HepG2 (cell line): ENCODE measurements at regions not wholly inside any gene's neighbourhood (a gene's known extent, or its start where the extent isn't known, plus 50 kb on each side); places are given as distances from the start of the nearest gene placed in this dataset.

ENCODE experiments used
- ATAC-seq: fragments of 200-7000 bp; cut with Tn5 transposase; 3 replicates; pipeline ENCODE4 v1.9.1; 2020; ENCODE audit warnings: mild to moderate bottlenecking, moderate library complexity
- BruUV-seq: library from RNA; stranded (reverse); fragments of 400-500 nt; replicated peaks from 2 replicates; lab custom pipeline; 2021; lab: Mats Ljungman, UMichigan
- CTCF ChIA-PET: fragments of 300-600 bp; formaldehyde crosslinking; extraction: SDS; loops from one replicate; lab custom pipeline; 2021; ENCODE audit warnings: low total read pairs, inconsistent platforms, low intra/inter-chr PET ratio; lab: Yijun Ruan, JAX
- POLR2A ChIA-PET: fragments of 350-600 bp; sonication (Branson Sonifier 250); formaldehyde crosslinking; loops from one replicate; lab custom pipeline; 2020; ENCODE audit warnings: antibody characterized with exemption, inconsistent platforms; lab: Yijun Ruan, JAX
- DNase-seq: peaks from one replicate; pipeline ENCODE4 v3.0.0-alpha.2; 2015; ENCODE audit warnings: low spot score
- FAIRE-seq: peaks from 3 replicates; lab custom pipeline; 2011; peaks lifted over from hg19 to GRCh38; lab: Jason Lieb, UNC
- H2AFZ ChIP-seq: one replicate; pipeline ENCODE4 v1.6.1; 2011; ENCODE audit warnings: low read length, inconsistent platforms
- H3K27ac ChIP-seq: fragments of 300-600 bp; 3 replicates; pipeline ENCODE4 v1.8.0; 2011; ENCODE audit warnings: mixed run types, mild to moderate bottlenecking, mixed read lengths, low read length, inconsistent platforms; ENCODE audit not compliant: insufficient read depth; ENCODE audit errors: extremely low read length
- H3K27me3 ChIP-seq, 2 experiments: fragments of 200-600 bp in 1 of 2; 2 replicates in 1 of 2; 3 replicates in 1 of 2; pipeline versions ENCODE4 v1.6.0 to v1.8.0; 2011; ENCODE audit warnings: low read length in 2 of 2, mild to moderate bottlenecking in 2 of 2, moderate library complexity in 2 of 2, inconsistent platforms in 1 of 2; ENCODE audit not compliant: insufficient read depth in 2 of 2, control insufficient read depth in 1 of 2
- H3K36me3 ChIP-seq, 2 experiments: fragments of 200-600 bp in 1 of 2; replicated peaks in 1 of 2; 2 replicates in 1 of 2; 3 replicates in 1 of 2; pipeline versions ENCODE4 v1.5.1 to v1.8.0; 2011; ENCODE audit warnings: low read length in 2 of 2, inconsistent platforms in 1 of 2; ENCODE audit not compliant: insufficient read depth in 2 of 2, control insufficient read depth in 1 of 2
- H3K4me1 ChIP-seq: 2 replicates; pipeline ENCODE4 v1.5.1; 2012; ENCODE audit warnings: low read length, inconsistent platforms; ENCODE audit not compliant: insufficient read depth
- H3K4me2 ChIP-seq: 2 replicates; pipeline ENCODE4 v1.6.0; 2011; ENCODE audit warnings: low read depth, low read length, inconsistent platforms
- H3K4me3 ChIP-seq, 3 experiments: fragments of 200-600 bp in 1 of 3; sonication (generic), shearing (Covaris generic) in 1 of 3; replicated peaks in 1 of 3; 2 replicates each; pipeline ENCODE4 v1.5.1; 2011 to 2016; ENCODE audit warnings: low read length in 3 of 3, inconsistent platforms in 2 of 3, low read depth in 2 of 3, mild to moderate bottlenecking in 2 of 3, control low read depth in 1 of 3, mixed read lengths in 1 of 3; ENCODE audit not compliant: insufficient read depth in 1 of 3
- H3K79me2 ChIP-seq: one replicate; pipeline ENCODE4 v1.6.1; 2011; ENCODE audit warnings: low read length, inconsistent platforms; ENCODE audit not compliant: insufficient read depth
- H3K9ac ChIP-seq: 2 replicates; pipeline ENCODE4 v1.6.0; 2011; ENCODE audit warnings: mild to moderate bottlenecking, low read depth, low read length, inconsistent platforms; ENCODE audit not compliant: insufficient read depth
- H3K9me3 ChIP-seq: 2 replicates; pipeline ENCODE4 v1.5.1; 2012; ENCODE audit warnings: mild to moderate bottlenecking, low read length
- H4K20me1 ChIP-seq: 2 replicates; pipeline ENCODE4 v1.6.0; 2011; ENCODE audit warnings: inconsistent platforms, mild to moderate bottlenecking, low read length, moderate library complexity; ENCODE audit not compliant: insufficient read depth
- KLF16 ChIP-seq, 2 experiments: sonication (generic) in 1 of 2; formaldehyde crosslinking in 1 of 2; IDR thresholded peaks; 2 replicates each; pipeline versions ENCODE4 v1.6.1 to v1.8.0; 2016 to 2023; ENCODE audit warnings: missing genetic modification reagents in 2 of 2, missing compliant biosample characterization in 1 of 2
- SMARCE1 ChIP-seq: fragments of 450-650 bp; IDR thresholded peaks from 2 replicates; pipeline ENCODE4 v1.6.1; 2017; ENCODE audit warnings: borderline replicate concordance
- STAG1 ChIP-seq: sonication (generic); formaldehyde crosslinking; IDR thresholded peaks from 2 replicates; pipeline ENCODE4 v1.4.0; 2020; ENCODE audit warnings: missing genetic modification reagents
- TFDP1 ChIP-seq: IDR thresholded peaks from 2 replicates; pipeline ENCODE4 v1.6.1; 2016; ENCODE audit warnings: missing compliant biosample characterization, missing genetic modification reagents, borderline replicate concordance
- ZNF543 ChIP-seq: sonication (generic); formaldehyde crosslinking; IDR thresholded peaks from 2 replicates; pipeline ENCODE4 v1.4.0; 2020; ENCODE audit warnings: mild to moderate bottlenecking, missing genetic modification reagents
- ZNF670 ChIP-seq: sonication (generic); formaldehyde crosslinking; IDR thresholded peaks from 2 replicates; pipeline ENCODE4 v1.8.0; 2022; ENCODE audit warnings: mild to moderate bottlenecking, missing genetic modification reagents, borderline replicate concordance
- WGBS: methylation state at CpG from one replicate; pipeline ENCODE4 v1.1.6; 2017; ENCODE audit warnings: low lambda C conversion rate; 5-methylcytosine and 5-hydroxymethylcytosine counted together
- in situ Hi-C: cut with HindIII; loops from 2 replicates; pipeline ENCODE4 v1.10.0; 2017; ENCODE audit warnings: low pct_unique_long_range_greater_than_20kb; ENCODE audit not compliant: extremely low pct_ligation_motif_present
- intact Hi-C: fragments of 100-400 bp; cut with micrococcal nuclease; formaldehyde crosslinking; loops from one replicate; pipeline ENCODE4 v1.10.0; 2022; ENCODE audit not compliant: unreplicated experiment
- TF ChIP-seq, protein P1 (sequence below), 2 experiments: sonication (generic) in 1 of 2; formaldehyde crosslinking in 1 of 2; IDR thresholded peaks; 2 replicates each; pipeline versions ENCODE4 v1.4.0 to v1.6.1; 2018 to 2020; ENCODE audit warnings: missing genetic modification reagents in 2 of 2, borderline replicate concordance in 1 of 2, low read depth in 1 of 2, mild to moderate bottlenecking in 1 of 2, missing biosample characterization in 1 of 2
- TF ChIP-seq, protein P2 (sequence below): sonication (generic); formaldehyde crosslinking; IDR thresholded peaks from 2 replicates; pipeline ENCODE4 v1.5.0; 2020; ENCODE audit warnings: mild to moderate bottlenecking, missing genetic modification reagents, moderate library complexity
- TF ChIP-seq, protein P3 (sequence below): sonication (generic); formaldehyde crosslinking; IDR thresholded peaks from 2 replicates; pipeline ENCODE4 v1.5.1; 2020; ENCODE audit warnings: mild to moderate bottlenecking, missing genetic modification reagents

DNA sequence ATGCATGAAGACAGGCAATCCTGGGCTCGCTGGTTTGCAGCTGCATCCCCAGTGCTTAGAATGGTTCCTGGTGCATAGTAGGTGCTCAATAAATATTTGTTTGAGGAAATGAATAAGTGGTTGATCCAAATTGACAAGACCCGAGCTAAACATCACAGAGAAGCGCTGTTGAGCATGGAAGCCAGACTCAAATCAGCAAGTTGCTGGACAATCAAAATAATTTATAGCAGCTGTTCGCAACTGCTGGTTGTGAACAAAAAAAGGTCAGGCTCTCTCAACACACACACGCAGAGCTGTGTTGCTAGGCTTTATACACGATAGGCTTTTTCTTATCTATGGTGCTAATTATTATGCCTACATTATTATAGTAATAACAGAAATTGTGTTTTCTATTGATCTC is 190.2 kb downstream of the TBX5 start (continued):
- TF ChIP-seq TFDP1, result no peak
- TF ChIP-seq, protein P1, sequence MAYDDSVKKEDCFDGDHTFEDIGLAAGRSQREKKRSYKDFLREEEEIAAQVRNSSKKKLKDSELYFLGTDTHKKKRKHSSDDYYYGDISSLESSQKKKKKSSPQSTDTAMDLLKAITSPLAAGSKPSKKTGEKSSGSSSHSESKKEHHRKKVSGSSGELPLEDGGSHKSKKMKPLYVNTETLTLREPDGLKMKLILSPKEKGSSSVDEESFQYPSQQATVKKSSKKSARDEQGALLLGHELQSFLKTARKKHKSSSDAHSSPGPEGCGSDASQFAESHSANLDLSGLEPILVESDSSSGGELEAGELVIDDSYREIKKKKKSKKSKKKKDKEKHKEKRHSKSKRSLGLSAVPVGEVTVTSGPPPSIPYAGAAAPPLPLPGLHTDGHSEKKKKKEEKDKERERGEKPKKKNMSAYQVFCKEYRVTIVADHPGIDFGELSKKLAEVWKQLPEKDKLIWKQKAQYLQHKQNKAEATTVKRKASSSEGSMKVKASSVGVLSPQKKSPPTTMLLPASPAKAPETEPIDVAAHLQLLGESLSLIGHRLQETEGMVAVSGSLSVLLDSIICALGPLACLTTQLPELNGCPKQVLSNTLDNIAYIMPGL (CRISPR knock-in tag; IDR thresholded peaks at IDR 0.05; ENCODE audit: borderline replicate concordance in 1 of 2, low read depth in 1 of 2), result no peak
- TF ChIP-seq, all 625 proteins: peak for 0

DNA sequence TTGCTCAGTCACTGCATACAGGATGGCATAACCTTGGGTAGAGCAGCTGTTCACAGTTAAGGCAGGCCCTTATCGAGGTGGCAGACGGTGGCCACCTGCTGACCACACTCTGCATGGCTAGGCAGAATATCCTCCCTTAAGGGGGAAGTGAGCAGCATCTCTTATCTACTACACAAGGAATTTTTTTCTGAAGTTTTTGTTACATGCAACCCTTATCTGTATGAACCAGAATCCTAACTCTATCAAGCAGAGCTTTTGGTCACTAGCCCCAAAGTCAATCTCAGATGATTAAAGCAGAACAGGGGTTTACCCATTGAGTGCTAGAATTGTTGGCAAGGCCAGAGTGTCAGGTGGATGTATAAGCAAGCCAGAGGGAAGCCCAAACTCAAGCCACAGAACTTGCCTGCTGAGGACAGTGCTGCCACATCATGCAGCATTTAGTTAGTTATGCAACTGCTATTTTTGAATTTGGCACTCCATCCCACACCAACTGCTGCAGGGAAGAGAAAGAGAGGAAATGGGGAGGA is 192.8 kb downstream of the TBX5 start:
- Histone ChIP-seq H4K20me1 (no peaks in the 10 kb centered on the region), H3K9ac (no peak overlapping the region), H2AFZ (no peak overlapping the region), H3K27ac (no peak overlapping the region), H3K4me3 (no peak overlapping the region), H3K79me2 (no peaks in the 10 kb centered on the region), H3K27me3 (no peaks in the 10 kb centered on the region), H3K9me3 (no peaks in the 10 kb centered on the region), H3K4me2 (no peak overlapping the region), H3K4me1 (no peaks in the 10 kb centered on the region), H3K36me3 (no peaks in the 10 kb centered on the region)
- DNase-seq, result no peak
- ATAC-seq, result peak; percentile 68
- no peak for FAIRE-seq
- 7% methylated on average over 2 of the region's 2 CpGs for WGBS
- POLR2A ChIA-PET, result no interaction called here
- TF ChIP-seq, protein P2, sequence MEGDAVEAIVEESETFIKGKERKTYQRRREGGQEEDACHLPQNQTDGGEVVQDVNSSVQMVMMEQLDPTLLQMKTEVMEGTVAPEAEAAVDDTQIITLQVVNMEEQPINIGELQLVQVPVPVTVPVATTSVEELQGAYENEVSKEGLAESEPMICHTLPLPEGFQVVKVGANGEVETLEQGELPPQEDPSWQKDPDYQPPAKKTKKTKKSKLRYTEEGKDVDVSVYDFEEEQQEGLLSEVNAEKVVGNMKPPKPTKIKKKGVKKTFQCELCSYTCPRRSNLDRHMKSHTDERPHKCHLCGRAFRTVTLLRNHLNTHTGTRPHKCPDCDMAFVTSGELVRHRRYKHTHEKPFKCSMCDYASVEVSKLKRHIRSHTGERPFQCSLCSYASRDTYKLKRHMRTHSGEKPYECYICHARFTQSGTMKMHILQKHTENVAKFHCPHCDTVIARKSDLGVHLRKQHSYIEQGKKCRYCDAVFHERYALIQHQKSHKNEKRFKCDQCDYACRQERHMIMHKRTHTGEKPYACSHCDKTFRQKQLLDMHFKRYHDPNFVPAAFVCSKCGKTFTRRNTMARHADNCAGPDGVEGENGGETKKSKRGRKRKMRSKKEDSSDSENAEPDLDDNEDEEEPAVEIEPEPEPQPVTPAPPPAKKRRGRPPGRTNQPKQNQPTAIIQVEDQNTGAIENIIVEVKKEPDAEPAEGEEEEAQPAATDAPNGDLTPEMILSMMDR, result peak; percentile 32; the same call in 1 of the 2 replicates
- TF ChIP-seq STAG1 (CRISPR knock-in tag), result 0 out of 2 replicates have a peak, but pooled peaks have one; percentile 18
- TF ChIP-seq SMARCE1, result no peak
- TF ChIP-seq, protein P3, sequence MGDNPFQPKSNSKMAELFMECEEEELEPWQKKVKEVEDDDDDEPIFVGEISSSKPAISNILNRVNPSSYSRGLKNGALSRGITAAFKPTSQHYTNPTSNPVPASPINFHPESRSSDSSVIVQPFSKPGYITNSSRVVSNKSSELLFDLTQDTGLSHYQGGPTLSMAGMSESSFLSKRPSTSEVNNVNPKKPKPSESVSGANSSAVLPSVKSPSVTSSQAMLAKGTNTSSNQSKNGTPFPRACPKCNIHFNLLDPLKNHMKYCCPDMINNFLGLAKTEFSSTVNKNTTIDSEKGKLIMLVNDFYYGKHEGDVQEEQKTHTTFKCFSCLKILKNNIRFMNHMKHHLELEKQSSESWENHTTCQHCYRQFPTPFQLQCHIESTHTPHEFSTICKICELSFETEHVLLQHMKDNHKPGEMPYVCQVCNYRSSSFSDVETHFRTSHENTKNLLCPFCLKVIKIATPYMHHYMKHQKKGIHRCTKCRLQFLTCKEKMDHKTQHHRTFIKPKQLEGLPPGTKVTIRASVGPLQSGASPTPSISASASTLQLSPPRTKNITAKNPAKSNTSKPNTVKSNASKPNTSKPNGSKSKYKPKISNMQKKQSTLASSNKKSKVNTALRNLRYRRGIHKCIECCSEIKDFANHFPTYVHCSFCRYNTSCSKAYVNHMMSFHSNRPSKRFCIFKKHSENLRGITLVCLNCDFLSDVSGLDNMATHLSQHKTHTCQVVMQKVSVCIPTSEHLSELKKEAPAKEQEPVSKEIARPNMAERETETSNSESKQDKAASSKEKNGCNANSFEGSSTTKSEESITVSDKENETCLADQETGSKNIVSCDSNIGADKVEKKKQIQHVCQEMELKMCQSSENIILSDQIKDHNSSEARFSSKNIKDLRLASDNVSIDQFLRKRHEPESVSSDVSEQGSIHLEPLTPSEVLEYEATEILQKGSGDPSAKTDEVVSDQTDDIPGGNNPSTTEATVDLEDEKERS, result no peak
- TF ChIP-seq KLF16 (CRISPR knock-in tag; IDR thresholded peaks at IDR 0.05), result no peak
- TF ChIP-seq ZNF670, result no peak
- TF ChIP-seq ZNF543 (CRISPR knock-in tag), result no peak
- no TSS peak for BruUV-seq
- in situ Hi-C loops, result loop anchor here (10.0 kb wide), 1 partner anchor 228 kb away; no protein-coding TSS in a partner anchor
- CTCF ChIA-PET, result interaction anchor here (0.7 kb wide), 1 partner anchor 233 kb away, joined by 3 read pairs; no protein-coding TSS in a partner anchor
- intact Hi-C loops, result loop anchor here (2.0 kb wide), 1 partner anchor 232 kb away; no protein-coding TSS in a partner anchor
